Prostate gland (tissue), 2 donors: ENCODE measurements at regions not wholly inside any gene's neighbourhood (a gene's known extent, or its start where the extent isn't known, plus 50 kb on each side); places are given as distances from the start of the nearest gene placed in this dataset.

Experiments used
- DNase-seq: peaks from one replicate; pipeline ENCODE4 v3.0.0-alpha.2; 2019; ENCODE audit warnings: low spot score
- H3K27ac ChIP-seq, 2 donors: fragments of 200-600 bp; sonication (generic); 2 replicates each; pipeline ENCODE4 v1.5.1; 2017 to 2019
- H3K27me3 ChIP-seq: fragments of 200-600 bp; sonication (generic); replicated peaks from 2 replicates; pipeline ENCODE4 v1.5.1; 2019; ENCODE audit not compliant: insufficient read depth
- H3K36me3 ChIP-seq, 2 donors: fragments of 200-600 bp; sonication (generic); 1 replicate in 1 of 2; 2 replicates in 1 of 2; pipeline versions ENCODE4 v1.5.1 to v1.8.1; 2017 to 2019
- H3K4me1 ChIP-seq: fragments of 200-600 bp; sonication (generic); replicated peaks from 2 replicates; pipeline ENCODE4 v1.5.1; 2019
- H3K4me3 ChIP-seq, 2 donors: fragments of 200-600 bp; sonication (generic); 2 replicates each; pipeline ENCODE4 v1.5.1; 2017 to 2019
- H3K9me3 ChIP-seq: fragments of 200-600 bp; sonication (generic); 2 replicates; pipeline ENCODE4 v1.5.1; 2017
- POLR2A ChIP-seq: fragments of 450-650 bp; IDR thresholded peaks from one replicate; pipeline ENCODE4 v1.6.1; 2016; ENCODE audit warnings: antibody characterized with exemption, mild to moderate bottlenecking
- POLR2AphosphoS5 ChIP-seq: sonication (generic); formaldehyde crosslinking; IDR thresholded peaks from one replicate; pipeline ENCODE4 v1.6.1; 2017; ENCODE audit warnings: antibody characterized with exemption
- WGBS: methylation state at CpG from one replicate; pipeline ENCODE4 v1.1.5; 2018; 5-methylcytosine and 5-hydroxymethylcytosine counted together
- intact Hi-C: fragments of 100-400 bp; cut with DNase I; formaldehyde crosslinking; loops from one replicate; pipeline ENCODE4 v1.14.2; 2022
- TF ChIP-seq, protein P1 (sequence below), 4 experiments: fragments of 200-600 bp in 2 of 4; fragments of 450-650 bp in 2 of 4; sonication (generic) in 2 of 4; IDR thresholded peaks; 1 replicate in 3 of 4; 2 replicates in 1 of 4; pipeline ENCODE4 v1.5.1; 2016 to 2019; ENCODE audit warnings: antibody characterized with exemption in 4 of 4, mild to moderate bottlenecking in 2 of 4, moderate library complexity in 2 of 4

DNA sequence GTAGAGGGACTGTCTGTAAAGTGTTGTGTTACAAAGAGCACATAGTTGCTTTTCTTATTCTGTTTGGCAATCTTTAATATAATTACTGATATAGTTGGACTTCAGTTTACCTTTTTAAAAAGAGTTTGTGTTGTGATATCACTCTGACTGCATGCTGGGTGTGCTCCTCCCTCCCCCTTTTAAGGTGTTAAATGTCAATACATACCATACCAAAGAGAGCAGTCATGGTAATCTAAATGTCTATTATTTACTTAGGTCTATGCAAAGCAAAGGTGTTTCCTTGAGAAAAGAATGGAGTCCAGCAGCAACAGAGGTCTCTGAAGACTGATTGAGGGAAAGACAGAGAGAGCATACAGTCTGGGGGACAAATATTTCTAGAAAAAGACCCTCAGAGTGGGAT lies 275.1 kb upstream of the NRP1 start:
- H3K27ac ChIP-seq, result no peak overlapping the region
- H3K4me3 ChIP-seq, result no peak overlapping the region

GRCh38 chr10:33602278-33602677 lies 267.8 kb upstream of the NRP1 start:
- DNase-seq, result no peak
- no peak overlapping the region for H3K4me3 ChIP-seq
- no peaks in the 10 kb centered on the region for H3K36me3 ChIP-seq
- TF ChIP-seq, protein P1, sequence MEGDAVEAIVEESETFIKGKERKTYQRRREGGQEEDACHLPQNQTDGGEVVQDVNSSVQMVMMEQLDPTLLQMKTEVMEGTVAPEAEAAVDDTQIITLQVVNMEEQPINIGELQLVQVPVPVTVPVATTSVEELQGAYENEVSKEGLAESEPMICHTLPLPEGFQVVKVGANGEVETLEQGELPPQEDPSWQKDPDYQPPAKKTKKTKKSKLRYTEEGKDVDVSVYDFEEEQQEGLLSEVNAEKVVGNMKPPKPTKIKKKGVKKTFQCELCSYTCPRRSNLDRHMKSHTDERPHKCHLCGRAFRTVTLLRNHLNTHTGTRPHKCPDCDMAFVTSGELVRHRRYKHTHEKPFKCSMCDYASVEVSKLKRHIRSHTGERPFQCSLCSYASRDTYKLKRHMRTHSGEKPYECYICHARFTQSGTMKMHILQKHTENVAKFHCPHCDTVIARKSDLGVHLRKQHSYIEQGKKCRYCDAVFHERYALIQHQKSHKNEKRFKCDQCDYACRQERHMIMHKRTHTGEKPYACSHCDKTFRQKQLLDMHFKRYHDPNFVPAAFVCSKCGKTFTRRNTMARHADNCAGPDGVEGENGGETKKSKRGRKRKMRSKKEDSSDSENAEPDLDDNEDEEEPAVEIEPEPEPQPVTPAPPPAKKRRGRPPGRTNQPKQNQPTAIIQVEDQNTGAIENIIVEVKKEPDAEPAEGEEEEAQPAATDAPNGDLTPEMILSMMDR (IDR thresholded peaks at IDR 0.05), result no peak
- no peak for TF ChIP-seq POLR2AphosphoS5
- no peak for TF ChIP-seq POLR2A
- no peaks in the 10 kb centered on the region for H3K9me3 ChIP-seq
- H3K27me3 ChIP-seq, result no peaks in the 10 kb centered on the region
- 16% methylated on average over 1 of the region's 1 CpG for WGBS
- H3K27ac ChIP-seq, result no peak overlapping the region
- no peaks in the 10 kb centered on the region for H3K4me1 ChIP-seq
- intact Hi-C loops, result no loop called here

More for the DNA sequence above, 275.1 kb upstream of the NRP1 start:
- TF ChIP-seq, protein P1 (IDR thresholded peaks at IDR 0.05), result no peak
- TF ChIP-seq POLR2AphosphoS5 (no peak), POLR2A (no peak)
- no peaks in the 10 kb centered on the region for H3K4me1 ChIP-seq
- intact Hi-C loops, result no loop called here
- H3K36me3 ChIP-seq, result no peaks in the 10 kb centered on the region
- no peaks in the 10 kb centered on the region for H3K27me3 ChIP-seq
- DNase-seq, result no peak
- H3K9me3 ChIP-seq, result no peaks in the 10 kb centered on the region

DNA sequence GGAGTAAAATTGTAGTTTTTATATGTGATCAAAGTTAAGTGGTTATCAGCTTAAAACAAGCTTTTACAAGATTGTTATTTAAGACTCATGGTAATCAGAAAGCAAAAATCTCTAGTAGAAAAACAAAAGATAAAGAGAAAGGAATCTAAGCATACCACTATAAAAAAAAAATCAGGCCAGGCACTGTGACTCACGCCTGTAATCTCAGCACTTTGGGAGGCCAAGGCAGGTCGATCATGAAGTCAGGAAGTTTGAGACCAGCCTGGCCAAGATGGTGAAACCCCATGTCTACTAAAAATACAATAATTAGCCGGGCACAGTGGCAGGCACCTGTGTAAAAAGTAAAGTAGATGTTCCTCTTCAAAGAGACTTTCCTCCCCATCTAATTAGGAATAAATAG lies 265.9 kb upstream of the NRP1 start:
- intact Hi-C loops, result no loop called here
- H3K9me3 ChIP-seq, result no peaks in the 10 kb centered on the region
- H3K4me1 ChIP-seq, result no peaks in the 10 kb centered on the region
- H3K36me3 ChIP-seq, result no peaks in the 10 kb centered on the region
- no peak for DNase-seq
- no peaks in the 10 kb centered on the region for H3K27me3 ChIP-seq
- no peak overlapping the region for H3K4me3 ChIP-seq
- no peak overlapping the region for H3K27ac ChIP-seq
- 56% methylated on average over 3 of the region's 3 CpGs for WGBS
- TF ChIP-seq POLR2A, result no peak
- TF ChIP-seq, protein P1 (IDR thresholded peaks at IDR 0.05), result no peak
- no peak for TF ChIP-seq POLR2AphosphoS5

GRCh38 chr10:33596422-33596821 lies 262.0 kb upstream of the NRP1 start:
- no peak overlapping the region for H3K4me3 ChIP-seq
- H3K36me3 ChIP-seq, result no peaks in the 10 kb centered on the region
- no peaks in the 10 kb centered on the region for H3K9me3 ChIP-seq
- WGBS, result 72% methylated on average over 6 of the region's 6 CpGs
- intact Hi-C loops, result no loop called here
- no peak overlapping the region for H3K27ac ChIP-seq
- TF ChIP-seq POLR2AphosphoS5 (no peak), POLR2A (no peak)
- TF ChIP-seq, protein P1 (IDR thresholded peaks at IDR 0.05), result no peak
- no peaks in the 10 kb centered on the region for H3K27me3 ChIP-seq
- DNase-seq, result no peak
- no peaks in the 10 kb centered on the region for H3K4me1 ChIP-seq

DNA sequence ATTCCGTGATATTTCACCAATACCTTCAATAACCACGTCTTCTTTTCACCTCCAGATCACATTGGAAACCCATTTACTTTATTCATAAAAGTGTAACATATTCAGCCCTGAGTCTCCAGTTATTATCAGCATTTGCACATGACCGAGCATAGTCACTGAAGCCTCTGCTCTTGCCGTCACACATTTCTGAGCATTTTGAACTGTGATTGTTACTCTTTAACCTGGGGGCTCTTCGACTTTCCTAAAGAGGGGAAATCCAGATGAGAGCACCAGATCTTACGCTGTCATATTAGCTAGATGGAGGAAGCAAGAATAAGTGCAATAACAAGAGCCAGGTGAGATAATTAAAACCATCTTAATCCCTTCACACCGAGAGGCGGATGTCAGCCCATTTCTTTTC lies 260.0 kb upstream of the NRP1 start:
- no peak for DNase-seq
- no peaks in the 10 kb centered on the region for H3K36me3 ChIP-seq
- H3K4me3 ChIP-seq, result no peak overlapping the region
- no peak overlapping the region for H3K27ac ChIP-seq
- no peaks in the 10 kb centered on the region for H3K9me3 ChIP-seq
- TF ChIP-seq, protein P1 (IDR thresholded peaks at IDR 0.05), result no peak
- no peak for TF ChIP-seq POLR2AphosphoS5
- no peak for TF ChIP-seq POLR2A
- no peaks in the 10 kb centered on the region for H3K4me1 ChIP-seq
- WGBS, result 65% methylated on average over 8 of the region's 8 CpGs
- H3K27me3 ChIP-seq, result no peaks in the 10 kb centered on the region
- intact Hi-C loops, result no loop called here
